HG03097 (cell line): ENCODE measurements at regions not wholly inside any gene's neighbourhood (a gene's known extent, or its start where the extent isn't known, plus 50 kb on each side); places are given as distances from the start of the nearest gene placed in this dataset.

Experiments
- ATAC-seq: cut with Tn5 transposase; IDR thresholded peaks from one replicate; pipeline ENCODE4 v1.9.1; 2021; ENCODE audit not compliant: unreplicated experiment, low FRiP score

- ATAC-seq = no peak
Measured at GRCh38 chr15:69505956-69506556, 53.4 kb downstream of the RPLP1 start.

GRCh38 chr15:69508659-69509058 is 56.0 kb downstream of the RPLP1 start:
- ATAC-seq = no peak

GRCh38 chr15:69509131-69509530 is 56.5 kb downstream of the RPLP1 start:
- no peak for ATAC-seq

GRCh38 chr15:69510556-69510955 is 57.9 kb downstream of the RPLP1 start:
- ATAC-seq = no peak

GRCh38 chr15:69511015-69511414 is 58.4 kb downstream of the RPLP1 start:
- ATAC-seq = no peak

- no peak for ATAC-seq
Measured at GRCh38 chr15:69511716-69512340, 59.2 kb downstream of the RPLP1 start.

- no peak for ATAC-seq
Measured at GRCh38 chr15:69513450-69513960, 60.9 kb downstream of the RPLP1 start.

GRCh38 chr15:69513986-69514385 is 61.4 kb downstream of the RPLP1 start:
- no peak for ATAC-seq

GRCh38 chr15:69515508-69515907 is 62.9 kb downstream of the RPLP1 start:
- ATAC-seq = no peak

GRCh38 chr15:69515926-69516325 is 63.3 kb downstream of the RPLP1 start:
- ATAC-seq = no peak

- no peak for ATAC-seq
Measured at GRCh38 chr15:69517052-69517451, 64.4 kb downstream of the RPLP1 start.

GRCh38 chr15:69518806-69519205 is 66.2 kb downstream of the RPLP1 start:
- ATAC-seq = no peak

- no peak for ATAC-seq
Measured at GRCh38 chr15:69520067-69520466, 67.4 kb downstream of the RPLP1 start.

GRCh38 chr15:69522361-69522760 is 69.7 kb downstream of the RPLP1 start:
- ATAC-seq = no peak

GRCh38 chr15:69523010-69524001 is 70.7 kb downstream of the RPLP1 start:
- ATAC-seq = no peak

GRCh38 chr15:69524296-69524695 is 71.7 kb downstream of the RPLP1 start:
- ATAC-seq = no peak

GRCh38 chr15:69524814-69525213 is 72.2 kb downstream of the RPLP1 start:
- ATAC-seq = no peak

GRCh38 chr15:69525543-69525942 is 72.9 kb downstream of the RPLP1 start:
- no peak for ATAC-seq

GRCh38 chr15:69526081-69527061 is 73.8 kb downstream of the RPLP1 start:
- ATAC-seq = no peak

- no peak for ATAC-seq
Measured at GRCh38 chr15:69529141-69529540, 76.5 kb downstream of the RPLP1 start.
